ENCODE measurements at regions not wholly inside any gene's neighbourhood (a gene's known extent, or its start where the extent isn't known, plus 50 kb on each side); places are given as distances from the start of the nearest gene placed in this dataset.

DNA sequence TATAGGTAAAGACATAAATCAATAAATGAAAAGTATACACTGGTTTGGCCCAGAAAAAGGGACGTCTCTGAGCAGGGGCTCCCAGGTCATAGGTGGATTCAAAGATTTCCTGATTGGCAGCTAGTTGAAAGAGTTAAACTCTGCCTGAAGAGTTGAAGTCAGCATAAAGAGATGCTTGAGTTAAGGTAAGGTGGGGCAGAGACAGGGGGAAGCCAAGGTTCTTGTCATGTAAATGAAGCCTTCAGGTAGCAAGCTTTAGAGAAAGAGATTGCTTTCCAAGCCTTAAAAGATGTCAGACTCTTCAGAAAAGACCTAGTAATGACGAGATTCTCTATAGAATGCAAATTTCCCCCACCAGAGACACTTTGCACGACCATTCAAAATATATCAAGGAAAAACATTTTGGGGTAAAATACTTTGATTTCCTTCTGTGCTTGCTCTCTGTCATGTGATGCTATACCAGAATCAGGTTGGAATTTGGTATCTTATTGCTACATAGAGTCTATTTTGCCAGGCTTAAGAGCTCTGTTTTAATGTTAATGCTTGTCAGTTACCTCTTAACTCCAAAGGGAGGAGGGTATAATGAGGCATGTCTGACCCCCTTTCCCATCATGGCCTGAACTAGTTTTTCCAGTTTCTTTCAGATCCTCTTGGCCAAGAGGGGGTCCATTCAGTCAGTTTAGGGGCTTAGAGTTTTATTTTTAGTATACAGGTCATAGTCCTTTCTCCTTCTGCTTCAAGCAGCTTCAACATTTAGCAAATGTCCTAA is 429.6 kb downstream of the ADRA2A start (continued):
- TF ChIP-seq, protein P1, sequence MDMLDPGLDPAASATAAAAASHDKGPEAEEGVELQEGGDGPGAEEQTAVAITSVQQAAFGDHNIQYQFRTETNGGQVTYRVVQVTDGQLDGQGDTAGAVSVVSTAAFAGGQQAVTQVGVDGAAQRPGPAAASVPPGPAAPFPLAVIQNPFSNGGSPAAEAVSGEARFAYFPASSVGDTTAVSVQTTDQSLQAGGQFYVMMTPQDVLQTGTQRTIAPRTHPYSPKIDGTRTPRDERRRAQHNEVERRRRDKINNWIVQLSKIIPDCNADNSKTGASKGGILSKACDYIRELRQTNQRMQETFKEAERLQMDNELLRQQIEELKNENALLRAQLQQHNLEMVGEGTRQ (IDR thresholded peaks at IDR 0.05; ENCODE audit: low read length) = no peak
- TF ChIP-seq ASH2L (IDR thresholded peaks at IDR 0.05; ENCODE audit: low read length) (peak; percentile 56), SP1 (IDR thresholded peaks at IDR 0.05; ENCODE audit: low read depth, low read length) (peak; percentile 41; the same call in 1 of the 2 replicates), RAD21 (IDR thresholded peaks at IDR 0.05 in 1 of 2, conservative IDR thresholded peaks at IDR 0.05 in 1 of 2; ENCODE audit: low read depth in 2 of 2, low read length in 2 of 2) (no peak), CTBP2 (IDR thresholded peaks at IDR 0.05; ENCODE audit: borderline replicate concordance, insufficient read depth, insufficient read length, low read length) (no peak), TEAD4 (IDR thresholded peaks at IDR 0.05; ENCODE audit: low read depth, low read length) (no peak)
- TF ChIP-seq, protein P2, sequence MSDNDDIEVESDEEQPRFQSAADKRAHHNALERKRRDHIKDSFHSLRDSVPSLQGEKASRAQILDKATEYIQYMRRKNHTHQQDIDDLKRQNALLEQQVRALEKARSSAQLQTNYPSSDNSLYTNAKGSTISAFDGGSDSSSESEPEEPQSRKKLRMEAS (IDR thresholded peaks at IDR 0.05) = no peak
- TF ChIP-seq, protein P3, sequence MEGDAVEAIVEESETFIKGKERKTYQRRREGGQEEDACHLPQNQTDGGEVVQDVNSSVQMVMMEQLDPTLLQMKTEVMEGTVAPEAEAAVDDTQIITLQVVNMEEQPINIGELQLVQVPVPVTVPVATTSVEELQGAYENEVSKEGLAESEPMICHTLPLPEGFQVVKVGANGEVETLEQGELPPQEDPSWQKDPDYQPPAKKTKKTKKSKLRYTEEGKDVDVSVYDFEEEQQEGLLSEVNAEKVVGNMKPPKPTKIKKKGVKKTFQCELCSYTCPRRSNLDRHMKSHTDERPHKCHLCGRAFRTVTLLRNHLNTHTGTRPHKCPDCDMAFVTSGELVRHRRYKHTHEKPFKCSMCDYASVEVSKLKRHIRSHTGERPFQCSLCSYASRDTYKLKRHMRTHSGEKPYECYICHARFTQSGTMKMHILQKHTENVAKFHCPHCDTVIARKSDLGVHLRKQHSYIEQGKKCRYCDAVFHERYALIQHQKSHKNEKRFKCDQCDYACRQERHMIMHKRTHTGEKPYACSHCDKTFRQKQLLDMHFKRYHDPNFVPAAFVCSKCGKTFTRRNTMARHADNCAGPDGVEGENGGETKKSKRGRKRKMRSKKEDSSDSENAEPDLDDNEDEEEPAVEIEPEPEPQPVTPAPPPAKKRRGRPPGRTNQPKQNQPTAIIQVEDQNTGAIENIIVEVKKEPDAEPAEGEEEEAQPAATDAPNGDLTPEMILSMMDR (IDR thresholded peaks at IDR 0.05; ENCODE audit: control extremely low read depth in 1 of 3, insufficient read depth in 1 of 3, low read depth in 1 of 3, low read length in 3 of 3) = no peak

Data from H1 (cell line).